ENCODE measurements at regions not wholly inside any gene's neighbourhood (a gene's known extent, or its start where the extent isn't known, plus 50 kb on each side); places are given as distances from the start of the nearest gene placed in this dataset.

DNA sequence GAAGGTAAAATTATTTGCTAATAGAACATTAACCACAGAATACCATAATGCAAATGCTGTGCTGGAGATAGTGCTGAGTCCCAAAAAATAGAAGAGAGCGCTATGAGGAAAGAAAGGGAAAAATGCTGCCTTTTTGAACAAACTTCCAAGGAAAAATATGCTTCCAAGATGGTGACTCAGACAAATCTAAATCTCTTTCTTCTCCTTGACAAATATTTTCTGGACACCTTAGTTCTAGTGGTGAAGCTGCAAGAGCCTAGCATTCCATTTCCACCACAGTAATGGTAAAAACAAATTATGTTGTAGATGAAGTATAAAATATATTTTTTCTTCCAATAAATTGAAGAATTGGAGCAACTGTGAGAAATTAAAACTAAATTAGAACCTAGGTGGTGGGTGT lies 155.6 kb upstream of the TBX18 start:
- TF ChIP-seq, protein P1, sequence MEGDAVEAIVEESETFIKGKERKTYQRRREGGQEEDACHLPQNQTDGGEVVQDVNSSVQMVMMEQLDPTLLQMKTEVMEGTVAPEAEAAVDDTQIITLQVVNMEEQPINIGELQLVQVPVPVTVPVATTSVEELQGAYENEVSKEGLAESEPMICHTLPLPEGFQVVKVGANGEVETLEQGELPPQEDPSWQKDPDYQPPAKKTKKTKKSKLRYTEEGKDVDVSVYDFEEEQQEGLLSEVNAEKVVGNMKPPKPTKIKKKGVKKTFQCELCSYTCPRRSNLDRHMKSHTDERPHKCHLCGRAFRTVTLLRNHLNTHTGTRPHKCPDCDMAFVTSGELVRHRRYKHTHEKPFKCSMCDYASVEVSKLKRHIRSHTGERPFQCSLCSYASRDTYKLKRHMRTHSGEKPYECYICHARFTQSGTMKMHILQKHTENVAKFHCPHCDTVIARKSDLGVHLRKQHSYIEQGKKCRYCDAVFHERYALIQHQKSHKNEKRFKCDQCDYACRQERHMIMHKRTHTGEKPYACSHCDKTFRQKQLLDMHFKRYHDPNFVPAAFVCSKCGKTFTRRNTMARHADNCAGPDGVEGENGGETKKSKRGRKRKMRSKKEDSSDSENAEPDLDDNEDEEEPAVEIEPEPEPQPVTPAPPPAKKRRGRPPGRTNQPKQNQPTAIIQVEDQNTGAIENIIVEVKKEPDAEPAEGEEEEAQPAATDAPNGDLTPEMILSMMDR (IDR thresholded peaks at IDR 0.05) = no peak
- TF ChIP-seq POLR2A (IDR thresholded peaks at IDR 0.05) = no peak
